CD4-positive, alpha-beta T cell treated with Interleukin-2 at 100 ng/mL for 4 hours (primary cell): ENCODE measurements at regions not wholly inside any gene's neighbourhood (a gene's known extent, or its start where the extent isn't known, plus 50 kb on each side); places are given as distances from the start of the nearest gene placed in this dataset.

Source experiments
- DNase-seq: peaks from one replicate; pipeline ENCODE4 v3.0.0-alpha.2; 2020; ENCODE audit warnings: low spot score

- DNase-seq: no peak
Measured at GRCh38 chr20:9919271-9920014, 80.6 kb upstream of the PAK5 start.

DNA sequence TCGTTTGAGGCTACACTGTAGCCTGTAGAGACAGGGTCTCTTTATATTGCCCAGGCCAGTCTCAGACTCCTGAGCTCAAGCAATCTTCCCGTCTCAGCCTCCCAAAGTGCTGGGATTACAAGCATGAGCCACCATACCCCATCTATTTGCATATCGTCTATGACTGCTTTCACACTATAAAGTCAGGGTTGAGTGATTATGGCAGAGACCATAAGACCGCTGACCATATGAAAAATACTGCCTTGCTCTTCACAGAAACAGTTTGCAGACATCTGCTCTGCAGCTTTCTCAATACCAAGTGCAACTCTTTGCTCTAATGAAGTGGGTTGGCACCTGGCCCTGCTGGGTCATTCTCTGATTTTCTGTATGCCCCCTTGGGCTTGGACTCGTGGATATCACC is 79.5 kb upstream of the PAK5 start:
- DNase-seq: no peak

DNA sequence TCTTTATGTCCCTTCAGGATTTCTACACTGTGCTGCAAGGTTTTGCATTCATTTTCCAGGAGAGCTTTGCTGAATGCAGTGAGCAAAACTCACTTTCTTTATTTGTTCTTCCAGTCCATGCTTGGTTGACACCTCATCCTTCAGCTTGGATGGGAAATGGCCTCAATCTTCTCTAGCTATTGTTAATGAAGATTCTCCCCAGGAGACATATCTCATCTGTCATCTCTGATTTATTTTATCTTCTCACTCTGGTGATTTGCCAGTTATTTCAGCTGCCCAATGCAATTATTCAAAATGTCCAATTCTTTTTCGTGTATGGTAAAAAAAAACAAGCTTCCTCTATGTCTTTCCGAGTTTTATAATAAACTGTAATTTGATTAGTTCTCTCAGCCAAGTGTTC is 77.9 kb upstream of the PAK5 start:
- no peak for DNase-seq

DNA sequence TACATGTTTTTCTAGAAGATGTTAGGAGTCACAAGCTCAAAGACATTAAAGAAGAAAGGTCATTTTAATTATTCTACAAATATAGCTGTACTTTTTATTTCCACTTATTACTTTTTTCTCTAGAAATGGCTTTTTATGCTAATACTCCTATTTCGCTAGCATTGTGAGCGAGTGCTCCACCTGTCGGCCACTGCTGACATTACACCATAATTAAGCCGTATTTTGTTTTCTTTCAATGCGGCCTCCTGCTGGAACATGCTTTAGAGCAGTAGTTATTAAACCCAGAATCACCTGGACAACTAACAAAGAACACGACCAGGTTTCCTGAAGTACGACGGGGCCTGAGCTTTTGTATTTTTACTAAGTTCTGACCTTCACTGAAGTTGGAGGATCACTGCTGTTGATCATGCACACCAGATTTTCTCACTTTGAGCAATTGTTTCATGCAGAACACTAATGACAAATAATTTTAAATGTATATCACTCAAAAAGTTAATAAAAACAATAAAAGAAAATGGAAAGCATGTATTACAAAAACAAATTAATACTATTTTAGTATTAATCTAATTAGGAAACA is 74.1 kb upstream of the PAK5 start:
- peak; percentile 33 for DNase-seq

GRCh38 chr20:9912290-9912689 is 73.4 kb upstream of the PAK5 start:
- DNase-seq: no peak

GRCh38 chr20:9911519-9911918 is 72.6 kb upstream of the PAK5 start:
- DNase-seq: no peak

DNA sequence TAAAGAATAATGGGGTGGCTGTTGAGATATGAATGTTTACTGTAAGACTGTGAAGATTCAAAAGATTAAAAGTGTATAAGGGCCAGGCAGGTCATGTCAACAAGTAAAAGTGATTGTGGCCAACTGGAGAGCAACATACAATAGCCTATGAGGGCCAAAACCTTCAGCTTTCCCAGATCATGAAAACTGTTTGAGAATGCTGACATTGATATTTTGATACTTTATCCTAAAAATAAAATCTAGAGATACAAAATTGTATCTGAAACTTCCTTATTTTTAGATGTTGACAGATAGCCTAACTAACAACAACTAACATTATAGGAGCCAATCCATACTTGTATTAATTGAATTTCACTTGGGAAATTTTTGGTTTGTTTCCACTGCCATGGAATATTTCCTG is 70.3 kb upstream of the PAK5 start:
- no peak for DNase-seq

DNA sequence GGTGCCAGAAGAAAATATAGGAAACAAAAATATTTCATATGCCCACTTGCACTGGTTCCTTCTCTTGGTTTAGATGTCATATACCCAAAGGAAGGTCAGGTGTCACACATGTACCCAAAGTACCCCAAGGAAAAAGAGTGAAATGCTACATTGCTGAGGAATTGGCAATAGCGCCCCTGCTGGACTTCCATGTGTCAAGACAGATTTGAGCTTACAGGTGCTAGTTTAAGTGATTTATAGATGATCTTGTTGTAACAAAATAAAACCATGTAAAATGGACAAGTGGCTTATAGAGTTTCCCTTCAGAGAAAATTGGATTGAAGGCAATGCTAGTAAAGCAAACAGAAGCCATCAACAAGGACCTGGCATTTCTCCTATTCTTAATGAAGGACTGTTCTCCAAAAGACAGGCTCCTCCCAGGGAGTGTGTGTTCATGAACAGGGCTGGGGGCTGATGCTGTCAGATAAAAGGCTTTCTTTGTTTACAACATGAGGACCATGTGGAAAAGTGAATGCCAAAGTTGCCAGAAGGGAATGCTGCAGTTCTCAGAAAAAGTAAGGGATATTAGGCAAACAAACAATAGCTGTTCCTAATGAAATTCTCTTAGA is 64.3 kb upstream of the PAK5 start:
- DNase-seq: no peak

GRCh38 chr20:9889270-9889981 is 50.5 kb upstream of the PAK5 start:
- no peak for DNase-seq
